IMR-90 (cell line): ENCODE measurements at regions not wholly inside any gene's neighbourhood (a gene's known extent, or its start where the extent isn't known, plus 50 kb on each side); places are given as distances from the start of the nearest gene placed in this dataset.

Source experiments
- ATAC-seq: fragments of 200-7000 bp; cut with Tn5 transposase; 2 replicates; pipeline ENCODE4 v1.9.1; 2020; ENCODE audit warnings: low read depth, mild to moderate bottlenecking, moderate library complexity
- BruUV-seq: library from RNA; stranded (reverse); fragments of 400-500 nt; replicated peaks from 2 replicates; lab custom pipeline; 2021; lab: Mats Ljungman, UMichigan
- CTCF ChIA-PET: fragments of 300-600 bp; formaldehyde crosslinking; extraction: SDS; loops from one replicate; lab custom pipeline; 2021; ENCODE audit warnings: antibody characterized with exemption; lab: Yijun Ruan, JAX
- POLR2A ChIA-PET: fragments of 300-600 bp; sonication (Branson Sonifier 250); formaldehyde crosslinking; loops from one replicate; lab custom pipeline; 2022; ENCODE audit warnings: antibody characterized with exemption; ENCODE audit not compliant: unreplicated experiment; lab: Charles Lee
- DNase-seq: peaks from one replicate; pipeline ENCODE4 v3.0.0; 2013
- H2AFZ ChIP-seq: replicated peaks from 2 replicates; pipeline ENCODE3; 2013; ENCODE audit warnings: low read length, mild to moderate bottlenecking; ENCODE audit not compliant: poor library complexity
- H2AK5ac ChIP-seq: 2 replicates; pipeline ENCODE4 v1.6.1; 2013; ENCODE audit warnings: low read depth, low read length, inconsistent platforms
- H2AK9ac ChIP-seq: replicated peaks from 2 replicates; pipeline ENCODE3; 2013; ENCODE audit warnings: mild to moderate bottlenecking, low read depth, low read length, moderate library complexity; ENCODE audit not compliant: poor library complexity
- H2BK120ac ChIP-seq: 2 replicates; pipeline ENCODE4 v1.6.1; 2013; ENCODE audit warnings: low read depth, low read length, inconsistent platforms
- H2BK15ac ChIP-seq: 3 replicates; pipeline ENCODE4 v1.6.1; 2013; ENCODE audit warnings: low read depth, low read length, inconsistent platforms
- H2BK20ac ChIP-seq: 2 replicates; pipeline ENCODE4 v1.6.1; 2013; ENCODE audit warnings: low read depth, mild to moderate bottlenecking, inconsistent platforms, low read length, moderate library complexity
- H2BK5ac ChIP-seq: 2 replicates; pipeline ENCODE4 v1.6.1; 2013; ENCODE audit warnings: mild to moderate bottlenecking, low read depth, low read length, inconsistent platforms; ENCODE audit not compliant: poor library complexity, severe bottlenecking
- H3K14ac ChIP-seq: replicated peaks from 2 replicates; pipeline ENCODE4 v1.6.1; 2013; ENCODE audit warnings: low read depth, low read length, inconsistent platforms
- H3K18ac ChIP-seq: 2 replicates; pipeline ENCODE4 v1.6.1; 2013; ENCODE audit warnings: low read depth, low read length, control low read depth
- H3K23ac ChIP-seq: 2 replicates; pipeline ENCODE4 v1.6.1; 2013; ENCODE audit warnings: low read depth, low read length, inconsistent platforms
- H3K27ac ChIP-seq: 2 replicates; pipeline ENCODE4 v1.5.1; 2013; ENCODE audit warnings: mild to moderate bottlenecking, control low read depth, low read length; ENCODE audit not compliant: insufficient read depth
- H3K27me3 ChIP-seq: 2 replicates; pipeline ENCODE4 v1.6.1; 2013; ENCODE audit warnings: low read length; ENCODE audit not compliant: control insufficient read depth, insufficient read depth
- H3K36me3 ChIP-seq: 2 replicates; pipeline ENCODE4 v1.6.1; 2013; ENCODE audit warnings: low read length, mixed read lengths; ENCODE audit not compliant: control insufficient read depth, insufficient read depth
- H3K4ac ChIP-seq: 2 replicates; pipeline ENCODE4 v1.6.1; 2013; ENCODE audit warnings: low read depth, low read length, inconsistent platforms
- H3K4me1 ChIP-seq: 2 replicates; pipeline ENCODE4 v1.6.1; 2013; ENCODE audit warnings: low read length, mixed read lengths; ENCODE audit not compliant: control insufficient read depth, insufficient read depth
- H3K4me2 ChIP-seq: 2 replicates; pipeline ENCODE4 v1.6.1; 2013; ENCODE audit warnings: low read depth, mild to moderate bottlenecking, control low read depth, low read length, moderate library complexity
- H3K4me3 ChIP-seq: 2 replicates; pipeline ENCODE4 v1.5.1; 2013; ENCODE audit warnings: low read depth, mild to moderate bottlenecking, control low read depth, low read length, moderate library complexity; ENCODE audit not compliant: insufficient read depth
- H3K56ac ChIP-seq: 2 replicates; pipeline ENCODE4 v1.6.1; 2013; ENCODE audit warnings: low read length, inconsistent platforms; ENCODE audit not compliant: insufficient read depth; ENCODE audit errors: extremely low read depth
- H3K79me1 ChIP-seq, 2 experiments: 2 replicates each; pipeline ENCODE4 v1.6.1; 2013; ENCODE audit warnings: low read length in 2 of 2, inconsistent platforms in 1 of 2, low read depth in 1 of 2
- H3K9ac ChIP-seq: 2 replicates; pipeline ENCODE4 v1.6.1; 2013; ENCODE audit warnings: low read depth, low read length, control low read depth
- H3K9me1 ChIP-seq: 2 replicates; pipeline ENCODE4 v1.6.1; 2013; ENCODE audit warnings: low read length, inconsistent platforms; ENCODE audit not compliant: insufficient read depth
- H3K9me3 ChIP-seq: 2 replicates; pipeline ENCODE4 v1.6.1; 2013; ENCODE audit warnings: low read length; ENCODE audit not compliant: control insufficient read depth, insufficient read depth
- H4K20me1 ChIP-seq: 2 replicates; pipeline ENCODE4 v1.6.1; 2013; ENCODE audit warnings: low read length, inconsistent platforms; ENCODE audit not compliant: insufficient read depth
- H4K5ac ChIP-seq: 2 replicates; pipeline ENCODE4 v1.6.1; 2013; ENCODE audit warnings: mild to moderate bottlenecking, low read depth, low read length, control low read depth
- H4K8ac ChIP-seq, 2 experiments: 2 replicates each; pipeline ENCODE4 v1.6.1; 2013; ENCODE audit warnings: low read depth in 2 of 2, low read length in 2 of 2, control low read depth in 1 of 2, inconsistent platforms in 1 of 2
- H4K91ac ChIP-seq: 2 replicates; pipeline ENCODE4 v1.6.1; 2013; ENCODE audit warnings: low read depth, low read length, inconsistent platforms; ENCODE audit not compliant: insufficient read depth
- BHLHE40 ChIP-seq: fragments of 150-350 bp; IDR thresholded peaks from 2 replicates; pipeline ENCODE4 v1.6.1; 2016; ENCODE audit warnings: mild to moderate bottlenecking, low read depth, low read length
- CEBPB ChIP-seq: IDR thresholded peaks from 2 replicates; pipeline ENCODE4 v1.6.1; 2012; ENCODE audit warnings: low read depth, low read length, improper control_type of control experiment
- CHD1 ChIP-seq: IDR thresholded peaks from 2 replicates; pipeline ENCODE4 v1.6.1; 2012; ENCODE audit warnings: low read depth, low read length, improper control_type of control experiment
- MXI1 ChIP-seq: IDR thresholded peaks from 2 replicates; pipeline ENCODE4 v1.6.1; 2012; ENCODE audit warnings: low read depth, mild to moderate bottlenecking, low read length, moderate library complexity, borderline replicate concordance
- NFE2L2 ChIP-seq: fragments of 150-350 bp; IDR thresholded peaks from 2 replicates; pipeline ENCODE4 v1.6.1; 2016; ENCODE audit warnings: low read depth, mild to moderate bottlenecking, low read length
- RAD21 ChIP-seq: IDR thresholded peaks from 2 replicates; pipeline ENCODE4 v1.6.1; 2012; ENCODE audit warnings: low read length, improper control_type of control experiment
- RFX5 ChIP-seq: IDR thresholded peaks from 2 replicates; pipeline ENCODE4 v1.8.0; 2012; ENCODE audit warnings: low read depth, mild to moderate bottlenecking, low read length, moderate library complexity
- SMC3 ChIP-seq: fragments of 150-350 bp; IDR thresholded peaks from 2 replicates; pipeline ENCODE4 v1.6.1; 2016; ENCODE audit warnings: low read depth, mild to moderate bottlenecking, antibody characterized with exemption, low read length, moderate library complexity
- WGBS, 2 experiments: methylation state at CpG; one replicate each; pipeline versions ENCODE4 v1.1.5 to v1.1.7; 2013; ENCODE audit warnings: missing lambda C conversion rate in 2 of 2; ENCODE audit not compliant: insufficient read length in 1 of 2; ENCODE audit errors: extremely low coverage in 2 of 2; 5-methylcytosine and 5-hydroxymethylcytosine counted together
- dilution Hi-C: fragments of 300-500 bp; cut with HindIII; formaldehyde crosslinking; loops from one replicate; pipeline ENCODE4 v1.14.3; 2018; ENCODE audit warnings: low sequenced_read_pairs; ENCODE audit not compliant: unreplicated experiment
- in situ Hi-C: fragments of 300-500 bp; cut with MboI; formaldehyde crosslinking; loops from 3 replicates; pipeline ENCODE4 v1.14.3; 2019; ENCODE audit warnings: low sequenced_read_pairs, inconsistent platforms, mixed read lengths
- intact Hi-C: fragments of 100-400 bp; cut with micrococcal nuclease; formaldehyde crosslinking; loops from 2 replicates; pipeline ENCODE4 v1.10.0; 2022

DNA sequence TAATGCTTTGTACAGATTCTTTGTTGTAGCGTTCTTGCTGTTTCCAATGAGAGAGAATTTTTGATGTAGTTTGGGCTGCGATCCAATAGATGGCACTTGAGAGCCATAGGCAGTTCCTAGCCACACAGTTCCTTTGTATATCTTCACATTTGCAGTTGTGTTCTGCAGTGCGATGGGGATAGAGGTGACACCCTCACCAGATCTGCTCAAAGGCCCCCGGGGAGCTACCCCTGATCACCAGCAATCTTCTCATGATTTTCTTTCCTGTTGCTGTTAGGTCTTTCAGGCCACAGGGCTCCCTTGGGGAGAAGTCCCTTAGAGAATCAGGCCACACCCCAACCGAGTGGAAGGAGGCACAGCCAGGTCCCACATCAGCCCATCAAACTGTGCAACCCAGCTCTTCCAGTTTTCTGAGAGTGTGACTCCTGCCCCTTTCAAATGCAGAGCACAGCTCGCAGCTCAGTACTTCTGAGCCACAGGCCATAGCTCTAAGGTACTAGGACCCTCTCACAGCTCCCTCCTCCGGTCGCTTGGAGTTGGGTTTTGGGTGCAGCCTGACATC lies 353.7 kb downstream of the SLCO4C1 start:
- H2BK120ac ChIP-seq: no peak overlapping the region
- no peak for DNase-seq
- ChIA-PET POLR2A (no interaction called here), CTCF (no interaction called here)
- H2AK5ac ChIP-seq: no peak overlapping the region
- no peaks in the 10 kb centered on the region for H3K9me1 ChIP-seq
- no peak overlapping the region for H4K5ac ChIP-seq
- no peak for TF ChIP-seq BHLHE40
- no peak for TF ChIP-seq RFX5
- TF ChIP-seq MXI1: no peak
- TF ChIP-seq CEBPB: no peak
- no peak for TF ChIP-seq NFE2L2
- TF ChIP-seq RAD21: no peak
- TF ChIP-seq SMC3: no peak
- TF ChIP-seq CHD1: no peak
- H2BK15ac ChIP-seq: no peak overlapping the region
- intact Hi-C loops (no loop called here), in situ Hi-C loops (no loop called here), dilution Hi-C loops (no loop called here)
- peaks cover 8% of the 10 kb centered on the region for H3K9me3 ChIP-seq
- no peak overlapping the region for H4K91ac ChIP-seq
- no peaks in the 10 kb centered on the region for H3K79me1 ChIP-seq
- no peak for ATAC-seq
- no peak overlapping the region for H3K4me2 ChIP-seq
- BruUV-seq: no TSS peak
- H3K4me3 ChIP-seq: no peak overlapping the region
- no peak overlapping the region for H2AFZ ChIP-seq
- H3K4ac ChIP-seq: no peak overlapping the region
- no peaks in the 10 kb centered on the region for H3K4me1 ChIP-seq
- no peak overlapping the region for H4K8ac ChIP-seq
- no peak overlapping the region for H3K14ac ChIP-seq
- H2BK5ac ChIP-seq: no peak overlapping the region
- no peak overlapping the region for H2BK20ac ChIP-seq
- no peak overlapping the region for H2AK9ac ChIP-seq
- H3K56ac ChIP-seq: no peak overlapping the region
- H4K20me1 ChIP-seq: no peaks in the 10 kb centered on the region
- no CpG with 5 or more reads among the region's 8 CpGs for WGBS, 2 experiments
- H3K23ac ChIP-seq: no peak overlapping the region
- no peak overlapping the region for H3K9ac ChIP-seq
- no peak overlapping the region for H3K18ac ChIP-seq
- H3K36me3 ChIP-seq: no peaks in the 10 kb centered on the region
- no peaks in the 10 kb centered on the region for H3K27me3 ChIP-seq
- no peak overlapping the region for H3K27ac ChIP-seq
